Tibial artery (tissue), 4 donors: ENCODE measurements at regions not wholly inside any gene's neighbourhood (a gene's known extent, or its start where the extent isn't known, plus 50 kb on each side); places are given as distances from the start of the nearest gene placed in this dataset.

Source experiments
- DNase-seq, 2 donors: peaks; one replicate each; pipeline ENCODE4 v3.0.0-alpha.2; 2019
- H3K27ac ChIP-seq, 2 donors: fragments of 200-600 bp; sonication (generic) in 1 of 2; 1 replicate in 1 of 2; 2 replicates in 1 of 2; pipeline ENCODE4 v1.5.1; 2018 to 2019; ENCODE audit warnings: mild to moderate bottlenecking in 1 of 2
- H3K27me3 ChIP-seq, 2 donors: fragments of 200-600 bp; sonication (generic) in 1 of 2; one replicate each; pipeline versions ENCODE4 v1.5.1 to v1.6.0; 2016 to 2019
- H3K36me3 ChIP-seq, 3 donors: fragments of 200-600 bp; sonication (generic) in 2 of 3; one replicate each; pipeline ENCODE4 v1.5.1; 2016 to 2019; ENCODE audit warnings: mild to moderate bottlenecking in 2 of 3
- H3K4me1 ChIP-seq, 4 donors: fragments of 200-600 bp; sonication (generic) in 2 of 4; 1 replicate in 3 of 4; 2 replicates in 1 of 4; pipeline ENCODE4 v1.5.1; 2016 to 2019
- H3K4me3 ChIP-seq, 2 donors: fragments of 200-600 bp; sonication (generic) in 1 of 2; 1 replicate in 1 of 2; 2 replicates in 1 of 2; pipeline ENCODE4 v1.5.1; 2018 to 2019; ENCODE audit warnings: mild to moderate bottlenecking in 2 of 2
- H3K9me3 ChIP-seq, 3 donors: fragments of 200-600 bp; sonication (generic) in 1 of 3; one replicate each; pipeline ENCODE4 v1.5.1; 2016 to 2019
- intact Hi-C: fragments of 100-400 bp; cut with DNase I; formaldehyde crosslinking; loops from one replicate; pipeline ENCODE4 v1.15.0; 2023; ENCODE audit warnings: low total_unique reads
- TF ChIP-seq, protein P1 (sequence below), 2 experiments: fragments of 200-600 bp in 1 of 2; fragments of 450-650 bp in 1 of 2; IDR thresholded peaks; one replicate each; pipeline ENCODE4 v1.5.1; 2017 to 2019; ENCODE audit warnings: antibody characterized with exemption in 2 of 2, mild to moderate bottlenecking in 1 of 2, moderate library complexity in 1 of 2

- no peak overlapping the region for H3K4me3 ChIP-seq
- H3K4me1 ChIP-seq: no peaks in the 10 kb centered on the region
- H3K36me3 ChIP-seq: no peaks in the 10 kb centered on the region
- intact Hi-C loops: no loop called here
- no peak for DNase-seq
- peaks cover 0 to 8% of the 10 kb centered on the region in 2 donors for H3K27me3 ChIP-seq
- H3K27ac ChIP-seq: no peak overlapping the region
- no peaks in the 10 kb centered on the region for H3K9me3 ChIP-seq
- TF ChIP-seq, protein P1, sequence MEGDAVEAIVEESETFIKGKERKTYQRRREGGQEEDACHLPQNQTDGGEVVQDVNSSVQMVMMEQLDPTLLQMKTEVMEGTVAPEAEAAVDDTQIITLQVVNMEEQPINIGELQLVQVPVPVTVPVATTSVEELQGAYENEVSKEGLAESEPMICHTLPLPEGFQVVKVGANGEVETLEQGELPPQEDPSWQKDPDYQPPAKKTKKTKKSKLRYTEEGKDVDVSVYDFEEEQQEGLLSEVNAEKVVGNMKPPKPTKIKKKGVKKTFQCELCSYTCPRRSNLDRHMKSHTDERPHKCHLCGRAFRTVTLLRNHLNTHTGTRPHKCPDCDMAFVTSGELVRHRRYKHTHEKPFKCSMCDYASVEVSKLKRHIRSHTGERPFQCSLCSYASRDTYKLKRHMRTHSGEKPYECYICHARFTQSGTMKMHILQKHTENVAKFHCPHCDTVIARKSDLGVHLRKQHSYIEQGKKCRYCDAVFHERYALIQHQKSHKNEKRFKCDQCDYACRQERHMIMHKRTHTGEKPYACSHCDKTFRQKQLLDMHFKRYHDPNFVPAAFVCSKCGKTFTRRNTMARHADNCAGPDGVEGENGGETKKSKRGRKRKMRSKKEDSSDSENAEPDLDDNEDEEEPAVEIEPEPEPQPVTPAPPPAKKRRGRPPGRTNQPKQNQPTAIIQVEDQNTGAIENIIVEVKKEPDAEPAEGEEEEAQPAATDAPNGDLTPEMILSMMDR (IDR thresholded peaks at IDR 0.05): no peak
These were observed 98.7 kb downstream of the HTR5A start for GRCh38 chr7:155168597-155169480.

DNA sequence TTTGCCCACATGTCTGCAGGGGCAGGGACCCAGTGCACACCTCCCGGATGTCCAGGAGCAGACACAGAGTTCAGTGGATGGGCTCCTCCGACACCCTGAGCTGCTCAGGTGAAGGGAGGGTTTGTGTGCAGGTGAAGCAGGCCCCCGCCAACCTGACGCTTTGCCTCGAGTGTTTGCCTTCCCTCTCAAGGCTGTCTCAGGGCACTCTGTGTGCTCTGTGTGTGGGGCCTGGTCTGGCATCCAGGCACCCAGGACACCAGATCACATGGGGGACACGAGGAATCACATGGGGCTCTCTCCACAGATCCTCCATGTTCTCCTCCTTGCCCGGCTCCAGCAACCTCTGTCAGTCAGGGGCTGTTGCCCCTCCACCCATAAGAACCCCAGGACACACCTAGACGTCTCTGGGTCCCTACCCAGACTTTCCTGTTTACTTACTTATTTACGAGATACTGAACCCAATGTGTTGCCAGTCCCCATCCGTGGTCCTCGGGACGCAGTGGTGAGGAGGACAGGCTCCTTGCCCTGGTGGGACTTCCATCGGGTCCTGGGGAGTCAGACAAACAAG is 99.5 kb downstream of the HTR5A start:
- Histone ChIP-seq H3K9me3 (no peaks in the 10 kb centered on the region), H3K27me3 (peaks cover 0 to 8% of the 10 kb centered on the region in 2 donors), H3K4me3 (no peak overlapping the region), H3K27ac (no peak overlapping the region), H3K36me3 (no peaks in the 10 kb centered on the region), H3K4me1 (no peaks in the 10 kb centered on the region)
- TF ChIP-seq, protein P1 (IDR thresholded peaks at IDR 0.05): no peak
- intact Hi-C loops: no loop called here
- DNase-seq: no peak

DNA sequence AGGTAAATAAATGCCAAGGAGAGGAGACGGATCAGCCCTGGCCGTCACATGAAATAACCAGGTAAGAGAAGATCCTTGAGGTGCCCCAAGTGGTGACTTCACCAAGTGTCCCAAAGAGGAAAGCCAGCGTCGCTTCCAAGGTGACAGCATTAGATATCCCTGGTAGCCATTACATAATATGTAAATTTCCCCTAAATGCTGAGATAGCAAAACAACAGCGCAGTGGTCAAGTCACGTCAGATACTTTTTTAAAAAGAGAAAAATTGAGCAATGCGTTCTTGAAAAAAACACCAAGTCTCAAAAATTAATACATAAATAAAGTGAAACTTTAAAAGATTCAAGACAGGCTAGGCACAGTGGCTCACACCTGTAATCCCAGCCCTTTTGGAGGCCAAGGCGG is 100.2 kb downstream of the HTR5A start:
- H3K36me3 ChIP-seq: no peaks in the 10 kb centered on the region

DNA sequence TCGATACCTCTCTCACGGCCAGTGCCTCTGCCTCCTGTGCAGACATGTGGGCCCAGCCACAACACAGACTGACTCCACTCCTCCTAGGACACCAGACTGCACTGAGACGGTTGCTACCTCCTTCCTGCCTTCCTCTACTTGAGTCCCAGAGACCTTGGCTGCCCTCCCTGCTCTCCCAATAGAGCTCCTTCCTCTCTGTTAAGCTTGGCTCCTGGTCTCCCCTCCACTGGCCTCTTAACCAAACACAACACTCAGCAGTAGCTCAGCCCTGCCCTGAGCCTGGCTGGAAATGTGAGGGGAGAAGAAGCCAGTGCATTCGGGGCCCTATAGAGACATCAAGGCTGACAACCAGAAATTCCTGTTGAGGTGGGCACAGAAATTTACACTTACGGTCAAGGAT is 102.0 kb downstream of the HTR5A start:
- TF ChIP-seq, protein P1 (IDR thresholded peaks at IDR 0.05): no peak
- Histone ChIP-seq H3K9me3 (no peaks in the 10 kb centered on the region), H3K27ac (no peak overlapping the region), H3K4me1 (no peaks in the 10 kb centered on the region), H3K27me3 (peaks cover 0 to 5% of the 10 kb centered on the region in 2 donors), H3K4me3 (no peak overlapping the region), H3K36me3 (no peaks in the 10 kb centered on the region)
- no peak for DNase-seq
- intact Hi-C loops: no loop called here

More for the DNA sequence above, 100.2 kb downstream of the HTR5A start:
- no peak overlapping the region for H3K27ac ChIP-seq
- no peaks in the 10 kb centered on the region for H3K9me3 ChIP-seq
- intact Hi-C loops: no loop called here
- TF ChIP-seq, protein P1 (IDR thresholded peaks at IDR 0.05): no peak
- DNase-seq: no peak
- H3K4me3 ChIP-seq: no peak overlapping the region
- H3K27me3 ChIP-seq: peaks cover 0 to 5% of the 10 kb centered on the region in 2 donors
- no peaks in the 10 kb centered on the region for H3K4me1 ChIP-seq

GRCh38 chr7:155173905-155174304 is 103.8 kb downstream of the HTR5A start:
- Histone ChIP-seq H3K27ac (no peak overlapping the region), H3K27me3 (peaks cover 0 to 5% of the 10 kb centered on the region in 2 donors), H3K36me3 (no peaks in the 10 kb centered on the region), H3K4me1 (no peaks in the 10 kb centered on the region), H3K4me3 (no peak overlapping the region), H3K9me3 (no peaks in the 10 kb centered on the region)
- no peak for DNase-seq
- TF ChIP-seq, protein P1 (IDR thresholded peaks at IDR 0.05): no peak
- intact Hi-C loops: no loop called here
